Breast epithelium (tissue), 3 donors: ENCODE measurements at regions not wholly inside any gene's neighbourhood (a gene's known extent, or its start where the extent isn't known, plus 50 kb on each side); places are given as distances from the start of the nearest gene placed in this dataset.

Source experiments
- POLR2A ChIP-seq: fragments of 450-650 bp; IDR thresholded peaks from one replicate; pipeline ENCODE4 v1.6.1; 2016; ENCODE audit warnings: antibody characterized with exemption, mild to moderate bottlenecking, moderate library complexity
- TF ChIP-seq, protein P1 (sequence below), 3 donors: fragments of 450-650 bp; IDR thresholded peaks; one replicate each; pipeline ENCODE4 v1.5.1; 2016 to 2017; ENCODE audit warnings: antibody characterized with exemption in 3 of 3, mild to moderate bottlenecking in 3 of 3, moderate library complexity in 3 of 3

DNA sequence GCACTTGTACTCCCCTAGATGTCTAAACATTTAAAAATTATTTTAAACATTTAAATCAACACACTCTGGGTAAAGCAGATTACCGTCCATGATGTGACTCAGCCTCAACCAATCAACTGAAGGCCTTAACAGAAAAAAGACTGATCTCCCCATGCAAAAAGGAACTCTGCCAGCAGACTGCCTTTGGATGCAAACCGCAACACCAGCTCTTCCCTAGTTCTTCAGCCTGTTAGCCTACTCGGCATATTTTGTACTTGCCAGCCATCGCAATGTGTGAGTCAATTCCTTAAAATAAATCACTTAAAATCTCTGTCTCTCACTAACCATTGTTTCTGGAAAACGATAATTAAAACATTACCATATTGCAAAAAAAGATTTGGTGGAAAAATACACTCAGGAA is 375.9 kb downstream of the RSL24D1 start:
- TF ChIP-seq, protein P1, sequence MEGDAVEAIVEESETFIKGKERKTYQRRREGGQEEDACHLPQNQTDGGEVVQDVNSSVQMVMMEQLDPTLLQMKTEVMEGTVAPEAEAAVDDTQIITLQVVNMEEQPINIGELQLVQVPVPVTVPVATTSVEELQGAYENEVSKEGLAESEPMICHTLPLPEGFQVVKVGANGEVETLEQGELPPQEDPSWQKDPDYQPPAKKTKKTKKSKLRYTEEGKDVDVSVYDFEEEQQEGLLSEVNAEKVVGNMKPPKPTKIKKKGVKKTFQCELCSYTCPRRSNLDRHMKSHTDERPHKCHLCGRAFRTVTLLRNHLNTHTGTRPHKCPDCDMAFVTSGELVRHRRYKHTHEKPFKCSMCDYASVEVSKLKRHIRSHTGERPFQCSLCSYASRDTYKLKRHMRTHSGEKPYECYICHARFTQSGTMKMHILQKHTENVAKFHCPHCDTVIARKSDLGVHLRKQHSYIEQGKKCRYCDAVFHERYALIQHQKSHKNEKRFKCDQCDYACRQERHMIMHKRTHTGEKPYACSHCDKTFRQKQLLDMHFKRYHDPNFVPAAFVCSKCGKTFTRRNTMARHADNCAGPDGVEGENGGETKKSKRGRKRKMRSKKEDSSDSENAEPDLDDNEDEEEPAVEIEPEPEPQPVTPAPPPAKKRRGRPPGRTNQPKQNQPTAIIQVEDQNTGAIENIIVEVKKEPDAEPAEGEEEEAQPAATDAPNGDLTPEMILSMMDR (IDR thresholded peaks at IDR 0.05): no peak
- TF ChIP-seq POLR2A: no peak
